ENCODE measurements at regions not wholly inside any gene's neighbourhood (a gene's known extent, or its start where the extent isn't known, plus 50 kb on each side); places are given as distances from the start of the nearest gene placed in this dataset.

DNA sequence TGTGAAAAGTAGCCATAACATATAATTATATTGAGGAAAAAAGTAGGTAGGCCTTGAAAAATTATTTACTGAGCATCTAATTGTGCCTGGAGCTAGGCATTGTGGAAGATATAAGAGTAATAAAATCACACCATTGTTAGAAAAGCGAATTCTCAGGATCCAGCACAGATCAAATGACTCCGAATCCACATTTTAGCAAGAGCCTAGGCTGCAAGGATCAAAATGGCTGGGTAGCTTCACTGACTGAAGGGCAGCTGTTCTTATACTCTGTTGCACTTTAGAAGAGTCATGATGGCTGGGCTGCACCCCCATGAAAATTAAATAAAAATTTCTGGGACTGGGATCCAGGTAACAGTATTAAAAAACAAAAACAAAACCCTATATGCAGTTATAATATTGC, 67.6 kb upstream of the HMCN1 start:
- TF ChIP-seq, protein P1, sequence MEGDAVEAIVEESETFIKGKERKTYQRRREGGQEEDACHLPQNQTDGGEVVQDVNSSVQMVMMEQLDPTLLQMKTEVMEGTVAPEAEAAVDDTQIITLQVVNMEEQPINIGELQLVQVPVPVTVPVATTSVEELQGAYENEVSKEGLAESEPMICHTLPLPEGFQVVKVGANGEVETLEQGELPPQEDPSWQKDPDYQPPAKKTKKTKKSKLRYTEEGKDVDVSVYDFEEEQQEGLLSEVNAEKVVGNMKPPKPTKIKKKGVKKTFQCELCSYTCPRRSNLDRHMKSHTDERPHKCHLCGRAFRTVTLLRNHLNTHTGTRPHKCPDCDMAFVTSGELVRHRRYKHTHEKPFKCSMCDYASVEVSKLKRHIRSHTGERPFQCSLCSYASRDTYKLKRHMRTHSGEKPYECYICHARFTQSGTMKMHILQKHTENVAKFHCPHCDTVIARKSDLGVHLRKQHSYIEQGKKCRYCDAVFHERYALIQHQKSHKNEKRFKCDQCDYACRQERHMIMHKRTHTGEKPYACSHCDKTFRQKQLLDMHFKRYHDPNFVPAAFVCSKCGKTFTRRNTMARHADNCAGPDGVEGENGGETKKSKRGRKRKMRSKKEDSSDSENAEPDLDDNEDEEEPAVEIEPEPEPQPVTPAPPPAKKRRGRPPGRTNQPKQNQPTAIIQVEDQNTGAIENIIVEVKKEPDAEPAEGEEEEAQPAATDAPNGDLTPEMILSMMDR (conservative IDR thresholded peaks at IDR 0.05; ENCODE audit: low read depth, low read length) = no peak
- no peak for TF ChIP-seq EZH2phosphoT487 (IDR thresholded peaks at IDR 0.05; ENCODE audit: borderline replicate concordance, low read length)

Measured in PC-3 (cell line).